HL-60 (cell line): ENCODE measurements at regions not wholly inside any gene's neighbourhood (a gene's known extent, or its start where the extent isn't known, plus 50 kb on each side); places are given as distances from the start of the nearest gene placed in this dataset.

Experiments used
- DNase-seq, 2 experiments: peaks; one replicate each; pipeline ENCODE4 v3.0.0-alpha.2; 2010 to 2020; ENCODE audit warnings: low read depth in 1 of 2, low spot score in 1 of 2
- H3K27ac ChIP-seq: fragments of 250-450 bp; sonication (Bioruptor Pico); replicated peaks from 2 replicates; pipeline ENCODE4 v1.5.1; 2020; ENCODE audit warnings: mild to moderate bottlenecking, moderate library complexity
- H3K27me3 ChIP-seq: fragments of 250-450 bp; sonication (Bioruptor Pico); 2 replicates; pipeline ENCODE4 v1.5.1; 2021; ENCODE audit warnings: mild to moderate bottlenecking, moderate library complexity; ENCODE audit not compliant: insufficient read depth, poor library complexity, severe bottlenecking
- H3K4me3 ChIP-seq: replicated peaks from 2 replicates; pipeline ENCODE4 v1.5.1; 2011; ENCODE audit warnings: mild to moderate bottlenecking, control low read depth, low read length; ENCODE audit not compliant: insufficient read depth
- CTCF ChIP-seq: IDR thresholded peaks from one replicate; pipeline ENCODE4 v1.5.1; 2011; ENCODE audit warnings: low read length, control low read depth, inconsistent platforms; ENCODE audit not compliant: insufficient read depth
- GABPA ChIP-seq: IDR thresholded peaks from 2 replicates; pipeline ENCODE4 v1.6.1; 2012; ENCODE audit warnings: low read depth
- POLR2AphosphoS5 ChIP-seq: IDR thresholded peaks from 2 replicates; pipeline ENCODE4 v1.6.1; 2012; ENCODE audit warnings: low read depth
- REST ChIP-seq: IDR thresholded peaks from 2 replicates; pipeline ENCODE4 v1.6.1; 2012; ENCODE audit warnings: low read depth; ENCODE audit not compliant: insufficient replicate concordance
- SPI1 ChIP-seq: IDR thresholded peaks from 2 replicates; pipeline ENCODE4 v1.6.1; 2012; ENCODE audit warnings: low read depth, mild to moderate bottlenecking, borderline replicate concordance

- H3K27me3 ChIP-seq = no peaks in the 10 kb centered on the region
- no peak for TF ChIP-seq REST
- DNase-seq = no peak
- H3K27ac ChIP-seq = no peak overlapping the region
- H3K4me3 ChIP-seq = no peak overlapping the region
Observed at GRCh38 chr3:66609660-66610561, 109.1 kb upstream of the LRIG1 start.

- H3K4me3 ChIP-seq = no peak overlapping the region
- no peak overlapping the region for H3K27ac ChIP-seq
- DNase-seq = no peak
- no peaks in the 10 kb centered on the region for H3K27me3 ChIP-seq
- TF ChIP-seq REST (no peak), CTCF (no peak)
Observed at GRCh38 chr3:66610562-66610909, 109.7 kb upstream of the LRIG1 start.

GRCh38 chr3:66615643-66616301 lies 115.0 kb upstream of the LRIG1 start:
- no peaks in the 10 kb centered on the region for H3K27me3 ChIP-seq
- H3K4me3 ChIP-seq = no peak overlapping the region
- no peak for DNase-seq
- TF ChIP-seq REST = no peak
- TF ChIP-seq POLR2AphosphoS5 = no peak
- no peak for TF ChIP-seq SPI1
- TF ChIP-seq GABPA = no peak
- TF ChIP-seq CTCF = no peak
- no peak overlapping the region for H3K27ac ChIP-seq
